ENCODE measurements at regions not wholly inside any gene's neighbourhood (a gene's known extent, or its start where the extent isn't known, plus 50 kb on each side); places are given as distances from the start of the nearest gene placed in this dataset.

DNA sequence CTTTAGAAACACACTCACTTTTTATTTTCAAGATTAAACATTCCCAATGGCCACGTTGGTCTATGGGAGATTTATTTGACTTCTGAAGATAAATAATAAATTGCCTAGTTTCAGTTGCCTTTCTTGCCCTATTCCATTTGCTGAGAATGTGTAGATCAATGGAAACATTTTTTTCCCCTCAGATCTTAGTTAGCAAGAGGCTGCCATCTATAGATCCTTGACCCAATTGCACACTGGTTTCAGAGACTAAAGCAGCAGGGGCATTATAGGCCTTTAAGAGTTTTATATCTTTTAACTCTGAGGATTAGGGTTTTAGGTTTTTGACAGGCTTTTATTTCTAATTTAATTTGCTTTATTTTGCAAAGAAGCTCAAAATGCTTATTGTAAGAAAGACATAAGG is 163.2 kb upstream of the GPR26 start:
- TF ChIP-seq, protein P1, sequence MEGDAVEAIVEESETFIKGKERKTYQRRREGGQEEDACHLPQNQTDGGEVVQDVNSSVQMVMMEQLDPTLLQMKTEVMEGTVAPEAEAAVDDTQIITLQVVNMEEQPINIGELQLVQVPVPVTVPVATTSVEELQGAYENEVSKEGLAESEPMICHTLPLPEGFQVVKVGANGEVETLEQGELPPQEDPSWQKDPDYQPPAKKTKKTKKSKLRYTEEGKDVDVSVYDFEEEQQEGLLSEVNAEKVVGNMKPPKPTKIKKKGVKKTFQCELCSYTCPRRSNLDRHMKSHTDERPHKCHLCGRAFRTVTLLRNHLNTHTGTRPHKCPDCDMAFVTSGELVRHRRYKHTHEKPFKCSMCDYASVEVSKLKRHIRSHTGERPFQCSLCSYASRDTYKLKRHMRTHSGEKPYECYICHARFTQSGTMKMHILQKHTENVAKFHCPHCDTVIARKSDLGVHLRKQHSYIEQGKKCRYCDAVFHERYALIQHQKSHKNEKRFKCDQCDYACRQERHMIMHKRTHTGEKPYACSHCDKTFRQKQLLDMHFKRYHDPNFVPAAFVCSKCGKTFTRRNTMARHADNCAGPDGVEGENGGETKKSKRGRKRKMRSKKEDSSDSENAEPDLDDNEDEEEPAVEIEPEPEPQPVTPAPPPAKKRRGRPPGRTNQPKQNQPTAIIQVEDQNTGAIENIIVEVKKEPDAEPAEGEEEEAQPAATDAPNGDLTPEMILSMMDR (IDR thresholded peaks at IDR 0.05), result no peak
- TF ChIP-seq EP300 (IDR thresholded peaks at IDR 0.05), result no peak
- TF ChIP-seq POLR2AphosphoS5 (IDR thresholded peaks at IDR 0.05), result no peak
